Epithelial cell of esophagus (primary cell): ENCODE measurements at regions not wholly inside any gene's neighbourhood (a gene's known extent, or its start where the extent isn't known, plus 50 kb on each side); places are given as distances from the start of the nearest gene placed in this dataset.
A peak's percentile ranks its signal among the peaks of the same experiment; 100 is the strongest.

ENCODE experiments used
- DNase-seq: peaks from one replicate; pipeline ENCODE4 v3.0.0; 2010; ENCODE audit warnings: low read depth
- H3K4me3 ChIP-seq: 2 replicates; pipeline ENCODE4 v1.5.1; 2011; ENCODE audit warnings: mild to moderate bottlenecking, low read length, control low read depth
- TF ChIP-seq, protein P1 (sequence below): IDR thresholded peaks from 2 replicates; pipeline ENCODE4 v1.5.1; 2011; ENCODE audit warnings: low read depth, mild to moderate bottlenecking, low read length, control low read depth, inconsistent platforms; ENCODE audit not compliant: insufficient read depth; ENCODE audit errors: missing control alignments

DNA sequence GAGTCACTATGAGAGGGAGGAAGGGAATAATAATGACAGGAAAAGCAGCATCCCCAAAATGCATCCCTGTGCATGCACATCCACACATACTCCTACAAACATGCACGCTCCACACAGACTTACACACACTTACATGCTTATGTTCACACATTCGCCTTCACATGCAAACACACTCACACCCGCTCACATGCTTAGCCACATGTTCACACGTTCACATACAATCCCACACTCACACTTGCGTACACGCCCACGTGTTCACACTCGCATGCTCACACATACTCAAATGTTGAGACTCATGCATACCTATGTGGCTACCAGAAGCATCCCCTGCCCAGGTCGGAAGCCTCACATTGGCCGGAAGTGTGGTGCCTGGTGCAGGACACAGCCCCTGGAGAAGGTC lies 372.1 kb downstream of the MN1 start:
- H3K4me3 ChIP-seq, result no peak overlapping the region
- TF ChIP-seq, protein P1, sequence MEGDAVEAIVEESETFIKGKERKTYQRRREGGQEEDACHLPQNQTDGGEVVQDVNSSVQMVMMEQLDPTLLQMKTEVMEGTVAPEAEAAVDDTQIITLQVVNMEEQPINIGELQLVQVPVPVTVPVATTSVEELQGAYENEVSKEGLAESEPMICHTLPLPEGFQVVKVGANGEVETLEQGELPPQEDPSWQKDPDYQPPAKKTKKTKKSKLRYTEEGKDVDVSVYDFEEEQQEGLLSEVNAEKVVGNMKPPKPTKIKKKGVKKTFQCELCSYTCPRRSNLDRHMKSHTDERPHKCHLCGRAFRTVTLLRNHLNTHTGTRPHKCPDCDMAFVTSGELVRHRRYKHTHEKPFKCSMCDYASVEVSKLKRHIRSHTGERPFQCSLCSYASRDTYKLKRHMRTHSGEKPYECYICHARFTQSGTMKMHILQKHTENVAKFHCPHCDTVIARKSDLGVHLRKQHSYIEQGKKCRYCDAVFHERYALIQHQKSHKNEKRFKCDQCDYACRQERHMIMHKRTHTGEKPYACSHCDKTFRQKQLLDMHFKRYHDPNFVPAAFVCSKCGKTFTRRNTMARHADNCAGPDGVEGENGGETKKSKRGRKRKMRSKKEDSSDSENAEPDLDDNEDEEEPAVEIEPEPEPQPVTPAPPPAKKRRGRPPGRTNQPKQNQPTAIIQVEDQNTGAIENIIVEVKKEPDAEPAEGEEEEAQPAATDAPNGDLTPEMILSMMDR, result no peak
- DNase-seq, result no peak

DNA sequence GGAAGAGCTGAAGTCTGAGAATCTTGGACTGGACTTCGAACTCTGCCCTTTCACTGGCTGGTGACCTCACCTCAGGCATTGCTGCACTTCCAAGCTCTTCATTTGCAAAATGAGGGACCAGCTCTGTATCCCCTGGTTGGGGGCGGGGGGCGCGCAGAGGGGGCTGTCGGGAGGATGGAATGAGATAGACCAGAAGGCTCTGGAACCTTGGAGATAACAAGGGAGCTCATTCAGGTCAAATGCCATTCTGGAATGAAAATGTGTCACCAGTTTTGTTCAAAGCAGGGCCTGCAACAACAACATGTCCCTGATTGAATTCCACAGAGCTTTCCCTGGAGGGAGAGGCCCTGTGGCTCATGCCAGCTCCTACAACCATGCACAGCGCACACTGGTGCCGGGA lies 370.5 kb downstream of the MN1 start:
- DNase-seq, result no peak
- TF ChIP-seq, protein P1, result no peak
- no peak overlapping the region for H3K4me3 ChIP-seq

DNA sequence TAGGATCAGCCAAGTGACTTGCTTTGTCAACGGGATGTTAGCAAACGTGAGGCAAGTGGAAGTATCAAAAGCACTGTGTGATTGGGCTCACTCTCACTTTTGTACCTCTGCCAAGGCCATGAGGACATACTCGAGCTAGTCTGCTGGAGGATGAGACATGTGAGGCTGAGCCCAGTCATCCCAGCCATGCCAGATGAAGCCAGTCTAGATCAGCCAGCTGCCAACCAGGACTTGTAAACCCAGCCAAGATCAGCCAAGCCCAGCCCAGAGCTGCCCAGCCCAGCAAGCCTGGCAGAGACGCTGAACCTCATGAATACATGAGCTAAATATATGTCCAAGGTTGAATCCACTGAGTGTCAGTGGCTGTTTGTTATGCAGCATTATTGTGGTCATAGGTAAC lies 369.7 kb downstream of the MN1 start:
- TF ChIP-seq, protein P1, result no peak
- DNase-seq, result peak; percentile 34
- H3K4me3 ChIP-seq, result no peak overlapping the region

DNA sequence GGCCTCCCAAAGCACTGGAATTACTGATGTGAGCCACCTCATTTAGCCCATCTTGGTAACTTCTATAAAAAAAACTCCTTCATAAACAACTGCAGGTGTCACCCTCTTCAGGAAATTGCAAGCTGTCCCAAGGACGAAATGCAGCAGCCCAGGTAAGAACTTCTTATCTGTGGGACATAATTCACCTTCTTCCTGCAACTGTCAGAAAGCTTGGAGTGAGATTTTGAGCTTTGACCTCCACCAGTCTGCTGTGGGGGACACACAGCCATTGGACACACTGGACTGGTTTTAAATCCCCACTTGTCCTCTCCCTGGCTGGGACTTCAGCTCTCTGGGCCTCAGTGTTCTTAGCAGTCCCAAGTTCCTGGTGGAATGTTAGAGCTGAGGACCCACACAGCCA lies 368.5 kb downstream of the MN1 start:
- no peak for DNase-seq
- TF ChIP-seq, protein P1, result no peak
- no peak overlapping the region for H3K4me3 ChIP-seq

DNA sequence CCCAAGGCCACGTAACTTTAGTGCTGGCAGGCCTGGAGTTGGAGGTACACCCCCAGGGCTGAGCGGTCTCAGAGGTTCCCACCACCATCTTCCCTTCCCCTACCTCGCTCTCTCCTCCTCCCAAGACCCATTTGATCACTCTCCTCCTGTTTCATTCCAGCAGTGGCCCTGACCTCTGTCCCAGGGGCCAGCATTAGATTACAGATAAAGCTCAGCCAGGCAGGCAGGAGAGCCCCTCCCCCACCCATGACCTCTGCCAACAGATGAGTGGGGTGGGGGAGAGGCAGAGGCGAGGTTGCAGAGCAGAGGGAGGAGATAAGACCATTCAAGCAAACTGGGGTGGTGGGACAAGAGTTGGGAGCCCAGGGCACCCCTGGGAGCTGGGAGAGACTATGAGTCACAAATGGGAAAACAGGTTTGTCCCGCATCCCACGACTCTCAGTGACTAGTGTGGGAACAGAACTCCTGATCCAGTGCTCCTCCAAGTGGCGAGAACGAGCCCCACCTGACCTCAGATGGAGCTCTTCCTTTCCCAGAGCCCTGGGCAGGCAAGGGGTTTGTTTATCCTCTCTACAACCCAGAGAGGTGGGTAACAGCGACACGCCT lies 367.9 kb downstream of the MN1 start:
- H3K4me3 ChIP-seq, result no peak overlapping the region
- DNase-seq, result peak; percentile 82
- TF ChIP-seq, protein P1, result no peak

DNA sequence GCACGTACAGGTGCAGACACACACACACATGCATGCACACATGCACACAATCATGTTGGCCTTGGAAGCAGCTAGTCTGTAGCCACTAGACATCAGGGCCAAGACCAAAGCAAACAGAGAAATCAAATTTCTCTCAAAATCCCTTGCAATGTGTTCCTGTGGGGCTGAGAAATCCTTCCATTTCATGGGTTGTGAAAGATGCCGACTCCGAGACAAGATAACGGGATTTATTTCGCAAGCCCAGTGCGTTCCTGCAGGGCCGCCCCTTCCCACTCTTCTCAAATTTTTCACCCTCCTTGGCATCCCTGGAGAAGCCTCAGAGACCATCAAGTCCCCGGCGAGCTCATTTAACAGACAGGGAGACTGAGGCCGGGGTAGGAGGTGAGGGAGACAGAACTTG lies 366.7 kb downstream of the MN1 start:
- TF ChIP-seq, protein P1, result no peak
- no peak overlapping the region for H3K4me3 ChIP-seq
- no peak for DNase-seq

DNA sequence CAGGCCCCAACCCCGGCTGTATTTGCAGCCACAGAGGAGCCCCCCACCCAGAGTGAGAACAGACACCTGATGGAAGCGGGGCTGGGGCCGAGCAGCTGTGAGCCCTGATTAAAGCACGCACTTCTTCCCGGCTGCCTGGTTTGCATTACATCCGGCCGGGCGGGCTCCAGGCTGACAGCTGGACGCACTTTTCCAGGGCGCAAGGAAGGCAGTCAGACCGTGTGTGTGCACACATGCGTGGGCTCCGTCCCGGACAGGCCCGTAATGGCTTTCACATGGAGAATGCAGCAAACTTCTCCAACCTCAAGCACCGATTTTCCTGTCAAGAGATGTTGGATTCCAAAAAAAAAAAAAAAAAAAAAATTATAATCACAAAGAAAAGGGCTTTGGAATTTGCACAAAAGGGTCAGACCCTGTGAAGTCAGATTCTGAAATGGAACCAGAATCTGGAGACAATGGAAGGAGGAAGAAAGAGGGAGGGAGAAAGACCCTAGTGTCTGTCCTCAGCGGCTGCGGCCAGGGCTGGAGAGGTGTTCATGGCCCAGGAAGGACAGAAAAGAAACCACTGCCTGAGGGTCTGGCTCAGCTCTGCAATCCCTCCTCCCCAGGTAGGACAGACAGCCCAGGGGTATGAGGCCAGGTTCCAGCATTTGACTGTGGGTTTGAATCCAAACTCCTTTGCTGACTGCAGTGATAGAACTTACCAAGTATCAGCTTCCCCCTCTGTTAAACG lies 365.5 kb downstream of the MN1 start:
- TF ChIP-seq, protein P1, result no peak
- peak; percentile 43 for DNase-seq
- no peak overlapping the region for H3K4me3 ChIP-seq
